ENCODE measurements at regions not wholly inside any gene's neighbourhood (a gene's known extent, or its start where the extent isn't known, plus 50 kb on each side); places are given as distances from the start of the nearest gene placed in this dataset.
A peak's percentile ranks its signal among the peaks of the same experiment; 100 is the strongest.
"Not testable (repeated sequence)": the region's sequence is repeated elsewhere in the genome, so short reads cannot be mapped to it uniquely, and the experiment has no call there.

GRCh38 chr21:25531538-25532250 is 75.6 kb downstream of the MRPL39 start:
- DNase-seq (ENCODE audit: low read depth, low spot score), result not testable (repeated sequence)

- no peak for DNase-seq (ENCODE audit: low read depth, low spot score)
These were observed 78.8 kb downstream of the MRPL39 start for GRCh38 chr21:25528515-25528914.

GRCh38 chr21:25518491-25518911 is 88.8 kb downstream of the MRPL39 start:
- peak; percentile 59 for DNase-seq (ENCODE audit: low read depth, low spot score)

DNA sequence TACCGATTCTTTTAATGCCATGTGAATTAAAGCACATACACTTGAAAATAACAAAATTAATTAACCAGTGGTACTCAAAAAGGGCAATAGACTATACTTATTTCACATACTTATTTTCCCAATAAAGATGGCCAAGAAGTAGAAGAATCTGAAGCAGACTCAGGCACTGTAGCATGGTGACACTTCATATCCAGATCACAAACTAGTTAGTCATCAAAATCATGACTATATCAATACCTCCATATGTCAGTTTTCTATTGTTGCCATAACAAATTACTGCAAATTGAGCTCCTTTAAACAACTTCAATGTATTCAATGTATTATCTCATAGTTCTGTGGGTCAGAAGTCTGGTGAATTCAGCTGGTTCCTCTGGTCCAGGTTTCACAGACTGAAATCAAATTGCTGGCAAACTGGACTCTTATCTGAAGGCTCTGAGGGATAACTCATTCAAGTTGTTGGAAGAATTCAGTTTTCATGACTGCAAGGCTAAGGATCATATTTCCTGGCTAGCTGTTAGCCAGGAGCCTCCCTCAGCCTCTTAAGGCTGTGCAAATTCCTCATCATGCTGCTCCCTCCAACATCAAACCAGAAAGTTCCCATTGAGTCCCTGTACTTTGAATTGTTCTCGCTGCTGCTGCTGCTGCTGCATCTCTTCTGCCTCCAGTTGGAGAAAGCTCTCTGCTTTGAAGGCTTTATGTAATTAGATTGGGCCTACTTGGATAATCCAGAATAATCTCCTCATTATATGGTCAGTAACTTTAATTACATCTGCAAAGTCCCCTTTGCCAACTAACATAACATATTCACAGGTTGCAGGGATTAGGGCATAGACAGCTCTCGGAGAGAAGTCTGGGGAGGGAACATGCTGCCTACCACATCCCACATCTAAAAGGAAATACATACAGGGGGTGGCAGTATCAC is 91.5 kb downstream of the MRPL39 start:
- DNase-seq (ENCODE audit: low read depth, low spot score), result no peak

DNA sequence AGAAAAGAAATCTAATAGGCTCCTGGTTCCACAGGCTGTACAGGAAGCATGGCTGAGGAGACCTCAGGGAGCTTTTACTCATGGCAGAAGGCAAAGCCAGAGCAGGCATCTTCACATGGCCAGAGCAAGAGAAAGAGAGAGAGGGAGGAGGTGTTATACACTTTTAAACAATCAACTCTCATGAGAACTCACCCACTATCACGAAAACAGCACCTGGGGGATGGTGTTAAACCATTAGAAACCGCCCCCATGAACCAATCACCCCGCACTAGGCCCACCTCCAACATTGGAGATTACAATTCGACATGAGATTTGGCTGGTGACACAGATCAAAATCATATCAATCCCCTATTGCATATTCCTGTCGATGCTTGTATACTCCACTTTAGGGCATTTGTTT is 93.5 kb downstream of the MRPL39 start:
- DNase-seq (ENCODE audit: low read depth, low spot score), result no peak

DNA sequence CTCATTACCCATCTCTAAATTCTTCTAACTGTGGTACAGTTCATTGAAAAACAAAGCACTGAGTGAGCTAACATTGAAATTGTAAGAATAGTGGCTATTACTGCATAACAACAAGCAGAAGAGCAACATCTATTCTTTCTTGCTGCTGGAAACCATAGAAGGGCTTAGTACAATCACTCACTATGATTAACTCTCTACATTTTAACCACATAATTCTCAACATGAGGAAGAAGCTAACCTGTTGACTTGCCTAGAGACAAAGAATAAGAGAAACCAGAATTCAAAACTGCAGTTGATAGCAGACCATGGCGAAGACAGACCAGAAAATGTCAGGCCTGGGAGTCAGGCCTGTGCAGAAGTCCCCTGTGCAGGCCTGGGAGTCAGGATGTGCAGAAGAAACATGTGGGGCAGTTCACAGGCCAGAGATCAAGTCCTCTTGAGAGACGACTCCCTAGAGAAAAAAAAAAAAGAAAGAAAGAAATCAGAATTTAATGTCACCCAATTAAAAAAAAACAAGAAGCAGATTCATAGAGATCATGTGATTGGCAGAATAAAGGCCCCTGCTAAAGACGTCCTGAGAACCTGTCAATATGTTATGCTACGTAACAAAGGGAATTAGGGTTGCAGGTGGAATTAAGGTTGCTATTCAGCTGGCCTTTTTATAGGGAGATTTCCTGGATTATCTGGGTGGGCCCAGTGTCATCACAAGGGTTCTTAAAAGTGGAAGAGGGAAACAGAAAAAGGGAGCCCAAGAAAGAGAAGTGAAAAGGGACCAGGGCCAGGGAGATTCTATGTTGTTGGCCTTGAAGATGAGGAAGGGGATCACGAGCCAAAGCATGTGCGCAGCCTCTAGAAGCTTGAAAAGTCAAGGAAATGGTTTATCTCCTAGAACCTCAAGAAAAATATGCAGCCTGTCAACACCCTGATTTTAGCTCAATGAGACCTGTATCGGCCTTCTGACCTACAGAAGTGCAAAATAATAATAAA is 94.9 kb downstream of the MRPL39 start:
- DNase-seq (ENCODE audit: low read depth, low spot score), result no peak

DNA sequence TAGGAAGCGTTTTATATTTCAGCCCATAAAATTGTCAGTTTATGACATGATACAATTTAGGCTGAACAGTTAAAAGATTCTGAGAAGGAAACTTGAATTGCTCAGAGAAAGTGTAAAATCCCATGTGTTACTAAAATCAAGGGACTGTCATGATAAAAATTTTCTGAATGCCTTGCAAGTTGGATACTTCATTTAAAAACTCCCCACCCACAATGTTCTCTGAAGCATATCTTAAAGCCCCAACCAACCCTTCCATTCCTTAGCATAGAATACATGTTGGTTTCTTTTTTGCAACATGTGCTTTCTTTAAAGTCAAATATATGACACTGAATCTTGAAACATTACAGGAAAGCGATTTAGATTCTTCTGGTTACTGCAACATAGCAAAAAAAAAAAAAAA is 97.4 kb downstream of the MRPL39 start:
- no peak for DNase-seq (ENCODE audit: low read depth, low spot score)

DNA sequence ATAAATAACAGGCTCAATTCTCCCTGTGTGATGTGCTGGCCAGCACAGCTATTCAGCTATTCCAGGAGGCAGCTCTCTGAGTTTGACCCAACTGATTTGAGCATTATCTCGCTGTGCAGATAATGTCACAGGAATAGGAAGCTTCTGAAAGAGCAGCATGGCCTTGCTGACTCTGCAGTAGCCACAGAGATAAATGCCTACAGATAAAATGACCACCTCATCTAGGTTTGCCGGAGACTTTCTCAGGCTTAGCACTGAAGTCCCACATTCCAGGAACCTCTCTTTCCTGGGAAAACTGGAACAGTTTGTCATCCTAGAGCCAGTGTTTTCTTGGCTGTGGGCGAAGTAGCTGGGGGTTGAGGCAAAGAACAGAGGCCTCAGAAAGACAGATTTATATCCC is 98.9 kb downstream of the MRPL39 start:
- peak; percentile 18 for DNase-seq (ENCODE audit: low read depth, low spot score)

- no peak for DNase-seq (ENCODE audit: low read depth, low spot score)
These were observed 99.8 kb downstream of the MRPL39 start for GRCh38 chr21:25507522-25507921.

GRCh38 chr21:25506887-25507286 is 100.4 kb downstream of the MRPL39 start:
- DNase-seq (ENCODE audit: low read depth, low spot score), result no peak

DNA sequence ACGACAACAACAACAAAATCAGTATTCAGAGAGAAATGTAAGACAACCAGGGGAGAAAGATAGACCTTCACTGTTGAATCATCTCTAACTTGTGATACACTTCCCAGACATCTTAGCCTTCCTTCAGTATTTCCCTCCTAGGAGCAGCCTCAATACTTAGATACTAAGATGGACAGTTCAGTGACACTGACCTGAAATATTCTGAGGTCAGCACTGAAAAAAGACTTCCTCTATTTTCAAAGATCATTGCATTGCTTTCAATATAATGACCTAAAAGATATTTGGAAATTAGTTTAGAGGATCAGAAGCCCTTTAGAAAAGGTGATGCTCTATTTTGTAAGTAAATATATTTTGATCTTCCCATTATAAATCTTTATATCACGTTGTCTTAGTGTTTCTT is 101.0 kb downstream of the MRPL39 start:
- no peak for DNase-seq (ENCODE audit: low read depth, low spot score)

GRCh38 chr21:25503981-25504380 is 103.3 kb downstream of the MRPL39 start:
- no peak for DNase-seq (ENCODE audit: low read depth, low spot score)

- no peak for DNase-seq (ENCODE audit: low read depth, low spot score)
These were observed 105.2 kb downstream of the MRPL39 start for GRCh38 chr21:25501996-25502665.

DNA sequence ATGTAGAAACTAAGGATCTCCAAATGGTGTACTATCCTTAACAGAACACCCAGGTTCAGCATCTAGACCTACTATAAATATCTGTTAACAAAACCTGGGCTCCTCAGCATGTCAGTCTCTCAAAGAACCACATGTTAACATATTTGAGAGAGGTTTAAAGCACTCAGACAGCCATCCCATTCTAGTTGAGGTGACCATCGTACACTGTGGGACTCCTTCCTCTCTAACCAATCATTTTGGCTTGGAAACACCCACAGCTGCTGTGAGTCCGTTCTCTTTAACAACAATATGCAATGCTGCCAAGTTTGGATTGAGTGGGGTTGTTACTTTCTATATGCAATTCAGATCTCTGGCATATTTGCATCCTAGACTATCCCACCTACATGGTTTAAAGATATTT is 105.8 kb downstream of the MRPL39 start:
- no peak for DNase-seq (ENCODE audit: low read depth, low spot score)

DNA sequence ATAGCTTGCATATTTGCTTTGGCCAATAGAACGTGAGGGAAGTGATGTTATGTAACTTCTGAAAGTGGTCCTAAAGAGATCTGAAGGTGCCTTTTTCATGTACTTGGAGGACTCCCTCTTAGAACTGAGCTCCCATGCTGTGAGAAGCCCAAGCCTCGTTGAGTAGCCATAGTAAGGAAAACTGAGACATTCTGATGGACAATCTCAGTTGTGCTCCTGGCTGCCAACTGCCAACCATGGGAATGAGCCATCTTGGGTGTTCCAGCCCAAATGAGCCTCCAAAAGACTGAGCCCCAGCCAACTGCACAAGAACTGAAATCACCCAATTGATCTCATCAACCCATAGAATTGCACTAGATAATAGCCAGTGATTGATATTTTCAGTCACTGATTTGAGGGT is 106.7 kb downstream of the MRPL39 start:
- no peak for DNase-seq (ENCODE audit: low read depth, low spot score)

DNA sequence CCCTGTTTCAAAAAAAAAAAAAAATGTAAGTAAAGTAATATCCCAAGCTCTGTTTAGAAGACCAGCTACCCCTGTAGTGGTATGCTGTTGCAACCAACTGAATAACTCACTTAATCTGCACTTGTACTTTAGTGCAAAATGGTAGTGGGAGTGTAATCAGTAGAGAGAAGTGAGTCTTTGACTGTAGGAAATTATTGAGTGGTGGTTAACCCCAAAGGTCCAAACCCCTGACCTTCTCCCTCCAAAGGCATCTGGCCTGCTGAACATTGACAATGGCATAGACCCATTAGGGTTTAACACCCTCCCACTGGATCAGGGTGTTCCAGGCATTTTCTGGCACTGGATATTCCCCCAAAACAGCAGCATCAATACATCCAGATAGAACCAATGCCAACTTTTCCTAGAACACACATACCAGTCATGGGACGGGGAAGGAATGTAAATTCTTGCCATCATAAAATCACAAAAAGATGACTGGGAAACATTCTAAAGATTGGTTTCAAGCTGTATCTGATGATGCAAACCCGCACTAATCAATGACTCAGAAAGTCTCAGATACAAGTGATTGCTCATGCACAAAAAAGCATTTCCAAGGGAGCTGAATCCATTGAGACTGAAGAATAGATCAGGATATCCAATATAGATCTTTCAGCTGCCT is 110.3 kb downstream of the MRPL39 start:
- no peak for DNase-seq (ENCODE audit: low read depth, low spot score)

DNA sequence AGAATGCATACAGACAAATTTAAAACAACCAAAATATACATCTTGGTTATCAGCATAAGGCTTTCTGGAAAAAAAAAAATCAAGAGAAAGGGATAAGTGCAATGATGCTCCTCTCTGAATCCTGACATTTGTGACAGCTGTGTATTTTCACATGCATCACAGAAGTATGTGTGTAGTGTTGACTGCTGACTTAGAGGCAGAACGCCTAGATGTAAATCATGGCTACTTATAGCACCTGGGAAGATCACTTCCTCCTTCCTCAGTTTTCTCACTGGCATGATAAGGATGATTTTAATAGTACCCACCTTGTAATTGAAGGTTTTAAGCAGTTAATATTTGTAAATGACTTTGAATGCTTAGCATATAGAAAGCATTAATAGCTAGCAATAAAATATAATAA is 112.5 kb downstream of the MRPL39 start:
- no peak for DNase-seq (ENCODE audit: low read depth, low spot score)

GRCh38 chr21:25493722-25494121 is 113.6 kb downstream of the MRPL39 start:
- DNase-seq (ENCODE audit: low read depth, low spot score), result no peak

DNA sequence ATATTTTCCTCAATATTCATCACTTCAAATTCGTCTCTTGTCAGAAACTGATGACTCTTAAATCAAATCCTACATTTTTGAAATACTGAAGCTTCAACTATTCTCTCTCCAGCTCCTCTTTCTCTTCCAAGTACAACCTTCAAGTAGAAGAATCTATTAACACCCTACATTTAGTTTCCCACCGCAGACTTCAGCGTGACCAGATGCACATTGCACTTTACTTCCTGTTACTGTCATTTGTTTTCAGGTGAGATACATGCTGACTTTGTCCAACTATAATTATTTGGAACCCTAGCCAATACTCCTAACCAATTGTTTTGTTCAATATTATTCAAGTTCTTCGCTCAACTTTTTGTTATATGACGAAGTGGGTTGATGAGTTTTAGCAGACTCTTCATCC is 116.0 kb downstream of the MRPL39 start:
- DNase-seq (ENCODE audit: low read depth, low spot score), result no peak

DNA sequence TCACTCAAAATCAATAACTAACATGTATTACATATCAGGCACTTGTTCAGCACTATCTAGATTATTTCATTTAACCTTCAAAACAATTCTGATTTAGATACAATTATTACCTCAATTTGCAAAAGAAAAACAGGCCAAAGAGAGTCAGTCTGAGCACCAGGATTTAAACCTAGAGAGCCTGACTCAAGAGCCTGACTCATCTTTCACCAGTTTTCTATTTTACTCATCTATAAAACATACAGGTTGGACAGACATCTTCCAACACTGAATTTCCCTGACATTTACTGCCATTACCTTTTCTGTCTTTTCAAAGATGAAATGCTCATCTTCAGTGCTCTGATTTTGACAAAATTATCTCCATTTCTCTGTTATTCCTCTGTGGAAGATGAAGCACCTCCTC is 116.5 kb downstream of the MRPL39 start:
- DNase-seq (ENCODE audit: low read depth, low spot score), result no peak

GRCh38 chr21:25489673-25490072 is 117.6 kb downstream of the MRPL39 start:
- DNase-seq (ENCODE audit: low read depth, low spot score), result no peak

Measured in ELF-1 (cell line).